MCF 10A (cell line): ENCODE measurements at regions not wholly inside any gene's neighbourhood (a gene's known extent, or its start where the extent isn't known, plus 50 kb on each side); places are given as distances from the start of the nearest gene placed in this dataset.

Source experiments
- BruUV-seq: library from RNA; stranded (reverse); fragments of 400-500 nt; replicated peaks from 2 replicates; lab custom pipeline; 2021; lab: Mats Ljungman, UMichigan
- CTCF ChIA-PET: fragments of 300-600 bp; sonication (Branson Sonifier 250); formaldehyde crosslinking; extraction: SDS; loops from one replicate; lab custom pipeline; 2021; ENCODE audit warnings: antibody characterized with exemption, inconsistent platforms; lab: Yijun Ruan, JAX
- POLR2A ChIA-PET: fragments of 300-600, 350-650 bp; sonication (Branson Sonifier 250); formaldehyde crosslinking; extraction: SDS; loops from one replicate; lab custom pipeline; 2020; ENCODE audit warnings: antibody characterized with exemption, inconsistent platforms; lab: Yijun Ruan, JAX
- DNase-seq: peaks from one replicate; pipeline ENCODE4 v3.0.0-alpha.2; 2018; ENCODE audit not compliant: unreplicated experiment
- H3K27ac Mint-ChIP-seq: one replicate; pipeline ENCODE4 v1.8.0; 2022; ENCODE audit warnings: mild to moderate bottlenecking, low read depth, mixed read lengths; ENCODE audit not compliant: unreplicated experiment
- H3K27me3 Mint-ChIP-seq: one replicate; pipeline ENCODE4 v1.8.0; 2022; ENCODE audit warnings: mixed read lengths; ENCODE audit not compliant: insufficient read depth, unreplicated experiment
- H3K36me3 Mint-ChIP-seq: one replicate; pipeline ENCODE4 v1.8.0; 2022; ENCODE audit warnings: mild to moderate bottlenecking, moderate library complexity, mixed read lengths; ENCODE audit not compliant: insufficient read depth, unreplicated experiment
- H3K4me1 Mint-ChIP-seq: one replicate; pipeline ENCODE4 v1.8.0; 2022; ENCODE audit warnings: mixed read lengths; ENCODE audit not compliant: insufficient read depth, unreplicated experiment
- H3K4me3 Mint-ChIP-seq: one replicate; pipeline ENCODE4 v1.8.0; 2022; ENCODE audit warnings: mild to moderate bottlenecking, moderate library complexity, mixed read lengths; ENCODE audit not compliant: unreplicated experiment
- H3K9me3 Mint-ChIP-seq: one replicate; pipeline ENCODE4 v1.8.0; 2022; ENCODE audit warnings: mixed read lengths; ENCODE audit not compliant: unreplicated experiment
- intact Hi-C: fragments of 100-400 bp; cut with micrococcal nuclease; formaldehyde crosslinking; loops from 2 replicates; pipeline ENCODE4 v1.14.1; 2022
- TF ChIP-seq, protein P1 (sequence below): fragments of 200-600 bp; IDR thresholded peaks from one replicate; pipeline ENCODE4 v1.8.0; 2022; ENCODE audit warnings: antibody characterized with exemption, mild to moderate bottlenecking; ENCODE audit not compliant: unreplicated experiment

DNA sequence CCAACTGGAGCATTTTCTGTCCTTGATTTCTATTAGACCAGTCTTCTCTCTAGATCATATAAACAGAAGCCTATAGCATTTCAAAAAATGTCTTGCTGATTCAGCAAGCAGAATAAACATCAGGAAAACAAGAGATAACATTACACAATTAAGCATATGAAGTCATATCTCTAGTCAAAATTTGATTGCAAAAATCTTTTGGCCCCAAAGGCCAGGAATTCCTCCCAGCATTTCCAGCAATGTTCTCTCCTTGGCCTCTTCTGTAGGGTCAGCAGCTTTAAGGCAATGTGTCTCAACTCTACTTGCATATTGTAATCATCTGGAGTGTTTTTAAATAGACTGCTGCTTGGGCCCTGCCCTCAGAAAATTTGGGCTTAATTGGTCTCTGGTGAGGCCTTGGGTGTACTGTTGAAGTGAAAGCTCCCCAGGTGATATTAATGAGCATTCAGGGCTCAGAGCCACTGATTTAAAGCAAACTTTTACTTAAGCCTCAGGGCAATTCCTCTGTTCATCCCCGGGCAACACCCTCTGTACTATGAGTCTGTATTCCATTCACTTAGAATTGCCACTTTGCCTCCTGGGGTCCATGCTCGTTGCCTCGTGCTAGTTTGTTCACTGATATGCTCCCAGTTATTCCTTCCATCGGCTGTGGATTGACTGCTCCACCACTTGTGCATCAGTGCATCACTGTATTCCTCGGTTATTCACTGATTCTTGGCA is 1072.6 kb downstream of the ROBO2 start:
- BruUV-seq, result no TSS peak
- Mint-ChIP-seq H3K27me3 (no peaks in the 10 kb centered on the region), H3K4me1 (no peaks in the 10 kb centered on the region), H3K4me3 (no peak overlapping the region), H3K9me3 (no peaks in the 10 kb centered on the region), H3K27ac (no peak overlapping the region), H3K36me3 (no peaks in the 10 kb centered on the region)
- DNase-seq, result no peak
- TF ChIP-seq, protein P1, sequence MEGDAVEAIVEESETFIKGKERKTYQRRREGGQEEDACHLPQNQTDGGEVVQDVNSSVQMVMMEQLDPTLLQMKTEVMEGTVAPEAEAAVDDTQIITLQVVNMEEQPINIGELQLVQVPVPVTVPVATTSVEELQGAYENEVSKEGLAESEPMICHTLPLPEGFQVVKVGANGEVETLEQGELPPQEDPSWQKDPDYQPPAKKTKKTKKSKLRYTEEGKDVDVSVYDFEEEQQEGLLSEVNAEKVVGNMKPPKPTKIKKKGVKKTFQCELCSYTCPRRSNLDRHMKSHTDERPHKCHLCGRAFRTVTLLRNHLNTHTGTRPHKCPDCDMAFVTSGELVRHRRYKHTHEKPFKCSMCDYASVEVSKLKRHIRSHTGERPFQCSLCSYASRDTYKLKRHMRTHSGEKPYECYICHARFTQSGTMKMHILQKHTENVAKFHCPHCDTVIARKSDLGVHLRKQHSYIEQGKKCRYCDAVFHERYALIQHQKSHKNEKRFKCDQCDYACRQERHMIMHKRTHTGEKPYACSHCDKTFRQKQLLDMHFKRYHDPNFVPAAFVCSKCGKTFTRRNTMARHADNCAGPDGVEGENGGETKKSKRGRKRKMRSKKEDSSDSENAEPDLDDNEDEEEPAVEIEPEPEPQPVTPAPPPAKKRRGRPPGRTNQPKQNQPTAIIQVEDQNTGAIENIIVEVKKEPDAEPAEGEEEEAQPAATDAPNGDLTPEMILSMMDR, result no peak
- intact Hi-C loops, result no loop called here
- ChIA-PET POLR2A (no interaction called here), CTCF (interaction anchor here (0.7 kb wide), 1 partner anchor 913 kb away, joined by 3 read pairs; no protein-coding TSS in a partner anchor)

GRCh38 chr3:78115983-78116382 is 1076.1 kb downstream of the ROBO2 start:
- no peaks in the 10 kb centered on the region for H3K27me3 Mint-ChIP-seq
- no peak overlapping the region for H3K4me3 Mint-ChIP-seq
- no peak overlapping the region for H3K27ac Mint-ChIP-seq
- TF ChIP-seq, protein P1, result no peak
- H3K4me1 Mint-ChIP-seq, result no peaks in the 10 kb centered on the region
- no peaks in the 10 kb centered on the region for H3K9me3 Mint-ChIP-seq
- DNase-seq, result no peak
- no TSS peak for BruUV-seq
- ChIA-PET POLR2A (no interaction called here), CTCF (no interaction called here)
- intact Hi-C loops, result no loop called here
- H3K36me3 Mint-ChIP-seq, result no peaks in the 10 kb centered on the region

GRCh38 chr3:78116874-78117273 is 1077.0 kb downstream of the ROBO2 start:
- Mint-ChIP-seq H3K36me3 (no peaks in the 10 kb centered on the region), H3K27ac (no peak overlapping the region), H3K4me1 (no peaks in the 10 kb centered on the region), H3K27me3 (no peaks in the 10 kb centered on the region), H3K9me3 (no peaks in the 10 kb centered on the region), H3K4me3 (no peak overlapping the region)
- peak; percentile 29 for DNase-seq
- TF ChIP-seq, protein P1, result no peak
- CTCF ChIA-PET, result no interaction called here
- POLR2A ChIA-PET, result no interaction called here
- intact Hi-C loops, result no loop called here
- no TSS peak for BruUV-seq

DNA sequence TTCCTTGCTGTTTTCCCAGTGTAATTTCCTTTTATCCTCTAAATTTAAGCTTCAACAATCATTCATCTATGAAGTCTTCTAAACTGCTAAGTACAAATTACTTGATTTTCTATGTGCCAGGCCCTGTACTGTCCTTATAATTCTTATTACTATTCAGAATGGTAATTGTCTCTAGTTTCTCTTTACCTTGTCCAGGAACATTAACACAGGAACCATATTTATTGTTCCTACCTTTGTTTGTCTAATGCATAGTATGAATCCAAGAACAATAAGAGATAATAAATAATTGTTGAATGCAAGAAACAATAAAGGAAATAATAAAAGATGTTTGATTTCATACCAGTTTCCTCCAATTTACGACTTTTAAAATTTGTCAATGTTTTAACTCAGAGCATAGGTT is 1083.2 kb downstream of the ROBO2 start:
- ChIA-PET POLR2A (no interaction called here), CTCF (no interaction called here)
- DNase-seq, result no peak
- Mint-ChIP-seq H3K36me3 (no peaks in the 10 kb centered on the region), H3K27me3 (no peaks in the 10 kb centered on the region), H3K9me3 (peaks cover 19% of the 10 kb centered on the region), H3K4me1 (no peaks in the 10 kb centered on the region), H3K27ac (no peak overlapping the region), H3K4me3 (no peak overlapping the region)
- BruUV-seq, result no TSS peak
- intact Hi-C loops, result no loop called here
- TF ChIP-seq, protein P1, result no peak
